ENCODE measurements at regions not wholly inside any gene's neighbourhood (a gene's known extent, or its start where the extent isn't known, plus 50 kb on each side); places are given as distances from the start of the nearest gene placed in this dataset.
"Not testable (repeated sequence)": the region's sequence is repeated elsewhere in the genome, so short reads cannot be mapped to it uniquely, and the experiment has no call there.

DNA sequence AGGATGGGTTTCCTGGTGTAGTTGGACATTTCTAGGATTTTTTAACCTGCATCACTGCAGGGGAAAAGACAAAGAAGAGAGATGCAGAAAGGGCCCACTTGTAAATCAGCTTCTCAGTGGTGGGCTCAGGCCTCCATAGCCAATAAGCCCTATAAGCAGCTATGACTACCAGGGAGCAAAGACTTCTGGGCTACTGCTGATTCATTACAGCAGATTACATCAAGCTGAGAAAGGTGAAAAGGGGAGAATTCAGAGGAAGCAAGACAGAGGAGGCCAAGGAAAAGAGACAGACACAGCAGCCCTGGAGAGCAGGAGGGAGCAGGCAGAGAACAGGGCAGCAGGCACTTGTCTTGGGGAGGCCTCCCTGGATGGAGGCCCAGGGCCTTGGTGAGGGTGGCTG lies 95.2 kb downstream of the KCNA5 start:
- H3K36me3 Mint-ChIP-seq (ENCODE audit: low read depth): no peaks in the 10 kb centered on the region
- no peak overlapping the region for H3K27ac Mint-ChIP-seq
- H3K9me3 Mint-ChIP-seq: no peaks in the 10 kb centered on the region

GRCh38 chr12:5139751-5140150 lies 96.1 kb downstream of the KCNA5 start:
- no peaks in the 10 kb centered on the region for H3K9me3 Mint-ChIP-seq
- no peaks in the 10 kb centered on the region for H3K4me1 Mint-ChIP-seq
- H3K36me3 Mint-ChIP-seq (ENCODE audit: low read depth): no peaks in the 10 kb centered on the region
- ATAC-seq (replicated peaks): no peak
- no peak overlapping the region for H3K27ac Mint-ChIP-seq
- H3K4me3 Mint-ChIP-seq: no peak overlapping the region
- peaks cover 23% of the 10 kb centered on the region for H3K27me3 Mint-ChIP-seq

More for the DNA sequence above, 95.2 kb downstream of the KCNA5 start:
- no peak for ATAC-seq (replicated peaks)
- Mint-ChIP-seq H3K4me1 (no peaks in the 10 kb centered on the region), H3K27me3 (peaks cover 25% of the 10 kb centered on the region), H3K4me3 (no peak overlapping the region)

- H3K27me3 Mint-ChIP-seq: peaks cover 19% of the 10 kb centered on the region
- ATAC-seq (replicated peaks): no peak
- H3K9me3 Mint-ChIP-seq: no peaks in the 10 kb centered on the region
- H3K27ac Mint-ChIP-seq: no peak overlapping the region
- H3K4me1 Mint-ChIP-seq: no peaks in the 10 kb centered on the region
- H3K36me3 Mint-ChIP-seq (ENCODE audit: low read depth): no peaks in the 10 kb centered on the region
- no peak overlapping the region for H3K4me3 Mint-ChIP-seq
These were observed 96.5 kb downstream of the KCNA5 start for GRCh38 chr12:5140190-5140589.

GRCh38 chr12:5148880-5149279 lies 105.2 kb downstream of the KCNA5 start:
- no peak overlapping the region for H3K4me3 Mint-ChIP-seq
- no peaks in the 10 kb centered on the region for H3K36me3 Mint-ChIP-seq (ENCODE audit: low read depth)
- no peaks in the 10 kb centered on the region for H3K9me3 Mint-ChIP-seq
- H3K27me3 Mint-ChIP-seq: peaks cover 30% of the 10 kb centered on the region
- no peak for ATAC-seq (replicated peaks)
- H3K27ac Mint-ChIP-seq: no peak overlapping the region
- H3K4me1 Mint-ChIP-seq: no peaks in the 10 kb centered on the region

DNA sequence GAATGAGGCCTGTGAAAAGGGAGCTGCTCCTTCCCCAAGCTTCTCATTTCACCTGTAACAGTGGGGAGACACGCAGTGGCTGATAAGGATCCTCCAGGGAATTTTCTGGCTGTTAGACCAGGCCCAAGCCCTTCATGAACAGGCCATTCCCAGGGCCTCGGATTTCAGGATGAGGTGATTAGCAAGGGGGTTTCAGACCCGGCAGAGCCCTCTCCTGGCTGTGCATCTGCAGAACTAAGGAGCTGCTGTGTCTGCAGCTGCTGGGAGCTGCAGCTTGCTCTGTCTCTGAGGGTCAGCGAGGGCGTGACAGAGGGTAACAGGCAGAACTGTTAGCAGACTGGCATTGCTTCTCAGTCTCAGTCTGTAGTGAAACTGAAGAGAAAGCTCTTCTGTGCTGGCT lies 110.4 kb downstream of the KCNA5 start:
- ATAC-seq (replicated peaks): no peak
- H3K27ac Mint-ChIP-seq: no peak overlapping the region
- H3K27me3 Mint-ChIP-seq: peaks cover 33% of the 10 kb centered on the region
- no peak overlapping the region for H3K4me3 Mint-ChIP-seq
- no peaks in the 10 kb centered on the region for H3K4me1 Mint-ChIP-seq
- H3K36me3 Mint-ChIP-seq (ENCODE audit: low read depth): no peaks in the 10 kb centered on the region
- H3K9me3 Mint-ChIP-seq: no peaks in the 10 kb centered on the region

DNA sequence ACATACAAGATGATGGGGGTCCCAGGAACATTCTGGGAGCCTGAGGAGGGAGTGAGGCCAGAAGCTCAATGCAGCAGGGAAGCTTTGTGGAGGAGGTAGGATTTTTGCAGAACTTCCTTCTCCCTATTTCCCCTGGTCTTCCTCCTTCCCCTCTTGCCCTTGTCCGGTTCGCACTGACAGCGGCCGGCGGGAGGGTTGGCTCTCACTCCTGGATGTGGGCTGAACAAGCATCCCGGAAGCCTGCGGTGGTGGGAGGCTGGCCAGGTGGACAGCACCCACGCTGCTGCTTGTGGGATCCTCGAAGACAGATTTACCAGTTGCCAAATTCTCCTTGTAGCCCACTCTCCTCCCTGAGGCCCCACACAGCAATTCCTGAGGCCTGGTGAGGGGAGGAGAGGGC lies 112.2 kb downstream of the KCNA5 start:
- no peak for ATAC-seq (replicated peaks)
- H3K36me3 Mint-ChIP-seq (ENCODE audit: low read depth): no peaks in the 10 kb centered on the region
- peaks cover 29% of the 10 kb centered on the region for H3K27me3 Mint-ChIP-seq
- H3K27ac Mint-ChIP-seq: no peak overlapping the region
- H3K4me3 Mint-ChIP-seq: no peak overlapping the region
- no peaks in the 10 kb centered on the region for H3K9me3 Mint-ChIP-seq
- H3K4me1 Mint-ChIP-seq: no peaks in the 10 kb centered on the region

GRCh38 chr12:5160827-5161226 lies 117.1 kb downstream of the KCNA5 start:
- no peaks in the 10 kb centered on the region for H3K4me1 Mint-ChIP-seq
- H3K27me3 Mint-ChIP-seq: peaks cover 24% of the 10 kb centered on the region
- H3K36me3 Mint-ChIP-seq (ENCODE audit: low read depth): no peaks in the 10 kb centered on the region
- H3K9me3 Mint-ChIP-seq: no peaks in the 10 kb centered on the region
- no peak overlapping the region for H3K27ac Mint-ChIP-seq
- ATAC-seq (replicated peaks): no peak
- H3K4me3 Mint-ChIP-seq: no peak overlapping the region

DNA sequence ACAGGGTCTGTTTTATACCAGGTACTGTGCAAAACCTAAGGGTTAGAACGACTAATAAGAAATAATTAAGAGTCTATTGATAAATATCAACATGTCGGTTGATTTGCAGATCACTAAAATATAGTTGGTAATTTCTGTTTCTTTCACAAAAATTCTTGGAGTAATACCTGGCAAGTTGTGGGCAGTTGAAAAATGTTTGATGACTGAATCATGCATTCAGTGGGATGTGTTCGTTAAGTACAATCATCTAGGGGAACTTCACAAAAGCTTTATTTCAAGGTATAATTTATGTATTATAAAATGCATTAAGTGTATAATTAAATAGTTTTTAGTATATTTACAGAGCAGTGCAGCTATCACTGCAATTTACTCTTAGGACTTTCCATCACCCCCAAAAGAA lies 120.0 kb downstream of the KCNA5 start:
- Mint-ChIP-seq H3K9me3 (no peaks in the 10 kb centered on the region), H3K27me3 (peaks cover 19% of the 10 kb centered on the region), H3K4me1 (no peaks in the 10 kb centered on the region), H3K36me3 (ENCODE audit: low read depth) (no peaks in the 10 kb centered on the region), H3K4me3 (no peak overlapping the region), H3K27ac (no peak overlapping the region)
- ATAC-seq (replicated peaks): no peak

DNA sequence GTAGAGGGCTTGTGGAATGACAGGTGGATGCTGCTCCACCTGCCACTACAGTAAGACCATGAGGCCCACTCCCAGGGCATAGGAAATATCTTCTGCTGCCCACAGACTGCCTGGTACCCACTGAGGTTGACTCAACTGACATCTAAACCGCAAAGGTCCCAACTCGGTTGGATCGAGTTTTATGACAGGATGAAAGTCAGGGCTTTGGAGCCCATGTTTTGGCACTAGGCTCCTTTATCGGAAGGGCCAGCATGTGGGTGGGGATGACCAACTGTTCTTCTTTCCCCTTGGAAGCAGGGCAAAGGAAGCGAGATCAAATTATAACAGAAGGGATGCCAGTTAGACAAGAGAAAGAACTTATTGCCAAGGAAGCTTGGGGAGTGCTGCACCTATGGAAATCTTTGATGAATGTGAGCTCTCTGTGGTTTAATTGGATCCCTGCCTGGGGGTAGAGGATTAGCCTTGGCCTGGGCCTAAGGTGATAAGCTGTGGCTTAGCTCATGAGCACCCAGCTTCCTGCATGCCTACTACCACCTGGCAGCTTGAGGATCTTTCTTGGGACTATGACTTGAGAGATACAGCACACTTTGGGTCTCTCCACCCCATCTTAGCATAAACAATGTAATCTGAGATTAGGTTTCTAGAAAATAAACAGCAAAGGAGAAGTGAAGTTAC lies 121.8 kb downstream of the KCNA5 start:
- no peak overlapping the region for H3K27ac Mint-ChIP-seq
- H3K36me3 Mint-ChIP-seq (ENCODE audit: low read depth): no peaks in the 10 kb centered on the region
- peaks cover 20% of the 10 kb centered on the region for H3K27me3 Mint-ChIP-seq
- ATAC-seq (replicated peaks): no peak
- H3K4me1 Mint-ChIP-seq: no peaks in the 10 kb centered on the region
- no peaks in the 10 kb centered on the region for H3K9me3 Mint-ChIP-seq
- H3K4me3 Mint-ChIP-seq: no peak overlapping the region

DNA sequence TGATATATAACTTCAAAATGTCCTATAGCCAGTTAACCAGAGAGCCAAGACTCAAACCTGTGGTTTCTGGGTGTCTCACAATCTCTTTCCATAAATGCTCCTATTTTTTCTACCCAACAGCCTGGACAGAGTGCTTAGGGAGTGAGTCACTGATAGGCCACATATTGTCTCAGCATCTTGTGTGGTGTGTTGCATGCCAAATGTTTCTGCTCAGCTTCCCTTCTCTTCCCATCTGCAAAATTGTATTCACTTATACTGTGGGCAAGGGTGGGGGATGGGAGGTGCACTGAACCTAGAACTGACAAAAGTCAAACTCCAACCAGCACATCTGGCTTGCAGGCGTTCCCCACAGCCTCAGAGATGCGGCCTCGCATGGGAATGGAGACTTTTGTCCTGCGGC lies 123.3 kb downstream of the KCNA5 start:
- Mint-ChIP-seq H3K4me1 (no peaks in the 10 kb centered on the region), H3K4me3 (no peak overlapping the region), H3K27me3 (peaks cover 9% of the 10 kb centered on the region), H3K27ac (no peak overlapping the region), H3K9me3 (no peaks in the 10 kb centered on the region), H3K36me3 (ENCODE audit: low read depth) (no peaks in the 10 kb centered on the region)
- no peak for ATAC-seq (replicated peaks)

- no peak for ATAC-seq (replicated peaks)
- Mint-ChIP-seq H3K4me1 (no peaks in the 10 kb centered on the region), H3K9me3 (no peaks in the 10 kb centered on the region), H3K27me3 (peaks cover 8% of the 10 kb centered on the region), H3K27ac (no peak overlapping the region), H3K4me3 (no peak overlapping the region), H3K36me3 (ENCODE audit: low read depth) (no peaks in the 10 kb centered on the region)
These were observed 124.5 kb downstream of the KCNA5 start for GRCh38 chr12:5168148-5168547.

- Mint-ChIP-seq H3K36me3 (ENCODE audit: low read depth) (no peaks in the 10 kb centered on the region), H3K27ac (no peak overlapping the region), H3K4me1 (no peaks in the 10 kb centered on the region), H3K27me3 (peaks cover 7% of the 10 kb centered on the region), H3K9me3 (peaks cover 6% of the 10 kb centered on the region), H3K4me3 (no peak overlapping the region)
- ATAC-seq (replicated peaks): no peak
These were observed 127.2 kb downstream of the KCNA5 start for GRCh38 chr12:5170844-5171243.

- H3K36me3 Mint-ChIP-seq (ENCODE audit: low read depth): no peaks in the 10 kb centered on the region
- no peak for ATAC-seq (replicated peaks)
- H3K27ac Mint-ChIP-seq: no peak overlapping the region
- H3K4me1 Mint-ChIP-seq: no peaks in the 10 kb centered on the region
- H3K27me3 Mint-ChIP-seq: peaks cover 8% of the 10 kb centered on the region
- H3K4me3 Mint-ChIP-seq: no peak overlapping the region
- peaks cover 9% of the 10 kb centered on the region for H3K9me3 Mint-ChIP-seq
These were observed 128.0 kb downstream of the KCNA5 start for GRCh38 chr12:5171701-5172100.

DNA sequence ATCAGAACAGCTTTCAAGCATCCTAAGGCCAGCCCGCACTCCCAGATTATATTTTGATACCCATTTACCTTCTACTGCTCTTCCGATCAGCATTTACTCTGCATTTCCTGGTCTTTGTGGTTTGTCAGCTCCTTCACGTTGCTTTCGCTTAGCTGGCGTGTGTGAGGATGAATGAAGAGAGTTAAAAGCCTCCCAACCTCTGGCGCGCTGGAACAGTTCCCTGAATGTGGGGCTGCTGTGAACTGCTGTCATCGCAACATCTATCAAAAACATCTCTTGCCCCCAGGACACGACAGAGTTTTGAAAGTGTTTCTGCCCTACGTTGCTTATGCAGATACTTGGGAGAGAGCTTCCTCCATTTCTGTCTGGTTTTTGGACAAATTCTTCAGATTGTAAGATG lies 129.2 kb downstream of the KCNA5 start:
- H3K27me3 Mint-ChIP-seq: peaks cover 8% of the 10 kb centered on the region
- H3K9me3 Mint-ChIP-seq: peaks cover 9% of the 10 kb centered on the region
- no peaks in the 10 kb centered on the region for H3K4me1 Mint-ChIP-seq
- H3K27ac Mint-ChIP-seq: no peak overlapping the region
- ATAC-seq (replicated peaks): no peak
- no peak overlapping the region for H3K4me3 Mint-ChIP-seq
- H3K36me3 Mint-ChIP-seq (ENCODE audit: low read depth): no peaks in the 10 kb centered on the region

GRCh38 chr12:5173511-5174011 lies 129.9 kb downstream of the KCNA5 start:
- peaks cover 9% of the 10 kb centered on the region for H3K9me3 Mint-ChIP-seq
- no peak for ATAC-seq (replicated peaks)
- H3K27ac Mint-ChIP-seq: no peak overlapping the region
- peaks cover 8% of the 10 kb centered on the region for H3K27me3 Mint-ChIP-seq
- no peaks in the 10 kb centered on the region for H3K36me3 Mint-ChIP-seq (ENCODE audit: low read depth)
- no peak overlapping the region for H3K4me3 Mint-ChIP-seq
- no peaks in the 10 kb centered on the region for H3K4me1 Mint-ChIP-seq

DNA sequence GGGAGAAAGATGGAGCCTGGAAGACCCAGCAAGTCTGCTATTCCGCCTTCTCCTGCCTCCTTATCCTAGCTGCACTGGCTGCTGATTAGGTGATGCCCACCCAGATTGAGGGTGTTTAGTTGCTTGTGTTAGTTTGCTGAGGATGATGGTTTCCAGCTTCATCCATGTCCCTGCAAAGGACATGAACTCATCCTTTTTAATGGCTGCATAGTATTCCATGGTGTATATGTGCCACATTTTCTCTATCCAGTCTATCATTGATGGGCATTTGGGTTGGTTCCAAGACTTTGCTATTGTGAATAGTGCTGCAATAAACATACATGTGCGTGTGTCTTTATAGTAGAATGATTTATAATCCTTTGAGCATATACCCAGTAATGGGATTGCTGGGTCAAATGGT lies 131.7 kb downstream of the KCNA5 start:
- not testable (repeated sequence) for ATAC-seq (replicated peaks); H3K4me3 Mint-ChIP-seq; H3K27me3 Mint-ChIP-seq; H3K27ac Mint-ChIP-seq; H3K4me1 Mint-ChIP-seq; H3K9me3 Mint-ChIP-seq; H3K36me3 Mint-ChIP-seq (ENCODE audit: low read depth)

Data from activated T-helper 17 cell treated with anti-CD3 and anti-CD28 coated beads, Interleukin-2, amount 50 U/mL, for 72 hours (primary cell).